Tibial nerve (tissue), 4 donors: ENCODE measurements at regions not wholly inside any gene's neighbourhood (a gene's known extent, or its start where the extent isn't known, plus 50 kb on each side); places are given as distances from the start of the nearest gene placed in this dataset.

ENCODE experiments used
- DNase-seq, 2 donors: peaks; one replicate each; pipeline ENCODE4 v3.0.0-alpha.2; 2019; ENCODE audit warnings: low spot score in 2 of 2
- H3K27ac ChIP-seq, 4 donors: fragments of 200-600 bp; sonication (generic) in 3 of 4; one replicate each; pipeline ENCODE4 v1.5.1; 2017 to 2019; ENCODE audit warnings: mild to moderate bottlenecking in 1 of 4
- H3K27me3 ChIP-seq, 2 donors: fragments of 200-600 bp; sonication (generic) in 1 of 2; one replicate each; pipeline versions ENCODE4 v1.5.1 to v1.6.0; 2017 to 2019
- H3K36me3 ChIP-seq, 3 donors: fragments of 200-600 bp; sonication (generic); one replicate each; pipeline ENCODE4 v1.5.1; 2018 to 2019
- H3K4me1 ChIP-seq, 4 donors: fragments of 200-600 bp; sonication (generic) in 3 of 4; one replicate each; pipeline ENCODE4 v1.5.1; 2017 to 2019
- H3K4me3 ChIP-seq, 4 donors: fragments of 200-600 bp; sonication (generic) in 3 of 4; one replicate each; pipeline ENCODE4 v1.5.1; 2017 to 2019; ENCODE audit warnings: mild to moderate bottlenecking in 1 of 4, moderate library complexity in 1 of 4
- H3K9me3 ChIP-seq, 4 donors: fragments of 200-600 bp; sonication (generic) in 3 of 4; one replicate each; pipeline ENCODE4 v1.5.1; 2017 to 2019
- EP300 ChIP-seq, 2 donors: sonication (generic); formaldehyde crosslinking; IDR thresholded peaks; one replicate each; pipeline ENCODE4 v1.6.1; 2017; ENCODE audit warnings: antibody characterized with exemption in 2 of 2, mild to moderate bottlenecking in 1 of 2
- POLR2A ChIP-seq, 2 donors: fragments of 450-650 bp; IDR thresholded peaks; one replicate each; pipeline ENCODE4 v1.6.1; 2017; ENCODE audit warnings: antibody characterized with exemption in 2 of 2, mild to moderate bottlenecking in 2 of 2, moderate library complexity in 2 of 2
- WGBS, 2 donors: methylation state at CpG; one replicate each; pipeline ENCODE4 v1.1.5; 2018; 5-methylcytosine and 5-hydroxymethylcytosine counted together
- TF ChIP-seq, protein P1 (sequence below), 5 experiments: fragments of 200-600 bp in 3 of 5; fragments of 450-650 bp in 2 of 5; sonication (generic) in 3 of 5; IDR thresholded peaks; one replicate each; pipeline ENCODE4 v1.5.1; 2016 to 2019; ENCODE audit warnings: antibody characterized with exemption in 5 of 5, mild to moderate bottlenecking in 3 of 5, moderate library complexity in 2 of 5

DNA sequence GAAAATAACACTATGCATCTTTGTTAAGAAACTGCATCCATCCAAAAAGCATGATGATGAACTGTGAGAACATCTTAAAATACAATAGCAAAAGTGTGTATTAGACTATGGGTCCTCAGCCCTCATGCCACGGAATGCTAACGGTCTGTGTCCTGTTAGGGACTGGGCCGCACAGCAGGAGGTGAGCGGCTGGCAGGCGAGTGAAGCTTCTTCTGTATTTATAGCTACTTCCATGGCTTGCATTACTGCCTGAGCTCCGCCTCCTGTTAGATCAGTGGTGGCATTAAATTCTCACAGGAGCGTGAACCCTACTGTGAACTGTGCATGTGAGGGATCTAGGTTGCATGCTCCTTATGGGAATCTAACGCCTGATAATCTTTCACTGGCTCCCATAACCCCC lies 129.8 kb downstream of the NXNL2 start:
- no peak for DNase-seq
- no peaks in the 10 kb centered on the region for H3K36me3 ChIP-seq
- no peak overlapping the region for H3K27ac ChIP-seq
- H3K4me3 ChIP-seq = no peak overlapping the region
- H3K27me3 ChIP-seq = no peaks in the 10 kb centered on the region
- no peak for TF ChIP-seq POLR2A (IDR thresholded peaks at IDR 0.05)
- no peak for TF ChIP-seq EP300 (IDR thresholded peaks at IDR 0.05)
- TF ChIP-seq, protein P1, sequence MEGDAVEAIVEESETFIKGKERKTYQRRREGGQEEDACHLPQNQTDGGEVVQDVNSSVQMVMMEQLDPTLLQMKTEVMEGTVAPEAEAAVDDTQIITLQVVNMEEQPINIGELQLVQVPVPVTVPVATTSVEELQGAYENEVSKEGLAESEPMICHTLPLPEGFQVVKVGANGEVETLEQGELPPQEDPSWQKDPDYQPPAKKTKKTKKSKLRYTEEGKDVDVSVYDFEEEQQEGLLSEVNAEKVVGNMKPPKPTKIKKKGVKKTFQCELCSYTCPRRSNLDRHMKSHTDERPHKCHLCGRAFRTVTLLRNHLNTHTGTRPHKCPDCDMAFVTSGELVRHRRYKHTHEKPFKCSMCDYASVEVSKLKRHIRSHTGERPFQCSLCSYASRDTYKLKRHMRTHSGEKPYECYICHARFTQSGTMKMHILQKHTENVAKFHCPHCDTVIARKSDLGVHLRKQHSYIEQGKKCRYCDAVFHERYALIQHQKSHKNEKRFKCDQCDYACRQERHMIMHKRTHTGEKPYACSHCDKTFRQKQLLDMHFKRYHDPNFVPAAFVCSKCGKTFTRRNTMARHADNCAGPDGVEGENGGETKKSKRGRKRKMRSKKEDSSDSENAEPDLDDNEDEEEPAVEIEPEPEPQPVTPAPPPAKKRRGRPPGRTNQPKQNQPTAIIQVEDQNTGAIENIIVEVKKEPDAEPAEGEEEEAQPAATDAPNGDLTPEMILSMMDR (IDR thresholded peaks at IDR 0.05) = no peak
- peaks cover 0 to 9% (median 0%) of the 10 kb centered on the region in 4 donors for H3K9me3 ChIP-seq
- H3K4me1 ChIP-seq = no peaks in the 10 kb centered on the region
- 75 to 78% methylated on average over 8 of the region's 8 CpGs for WGBS, 2 donors

DNA sequence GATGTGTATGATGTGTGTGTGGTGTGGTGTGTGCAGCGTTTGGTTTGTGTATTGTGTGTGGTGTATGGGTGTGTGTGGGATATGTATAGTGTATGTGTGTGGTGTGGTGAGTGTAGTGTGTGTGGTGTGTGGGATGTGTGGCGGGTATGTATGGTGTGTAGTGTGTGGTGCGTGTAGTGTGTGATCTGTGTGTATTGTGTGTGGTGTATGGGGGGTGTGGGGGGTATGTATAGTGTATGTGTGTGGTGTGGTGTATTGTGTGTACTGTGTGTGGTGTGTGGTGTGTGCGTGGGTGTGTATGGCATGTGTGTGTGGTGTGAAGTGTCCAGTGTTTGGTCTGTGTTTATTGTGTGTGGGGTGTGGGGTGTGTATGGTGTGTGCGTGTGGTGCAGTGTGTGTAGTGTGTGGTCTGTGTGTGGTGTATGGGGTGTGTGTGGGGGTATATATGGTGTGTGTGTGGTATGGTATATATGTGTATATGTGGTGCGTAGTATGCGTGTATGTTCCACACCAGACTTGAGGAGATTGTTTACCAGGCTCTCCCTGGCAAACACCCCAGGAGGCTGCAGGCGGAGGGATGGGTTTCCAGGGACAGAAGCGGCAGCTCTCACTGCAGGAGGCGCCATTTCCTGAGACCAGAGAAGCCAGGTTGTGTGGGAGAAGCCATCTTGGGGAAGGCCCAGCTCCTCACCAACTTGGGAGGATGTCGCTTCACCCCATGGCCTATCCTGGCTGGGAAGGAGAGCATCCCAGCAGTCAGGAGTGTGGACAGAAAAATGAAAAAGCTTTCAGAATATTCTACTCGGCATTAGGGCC lies 138.1 kb downstream of the NXNL2 start:
- peaks cover 0 to 4% (median 0%) of the 10 kb centered on the region in 4 donors for H3K4me1 ChIP-seq
- DNase-seq = no peak
- no peaks in the 10 kb centered on the region for H3K36me3 ChIP-seq
- no peak for TF ChIP-seq POLR2A (IDR thresholded peaks at IDR 0.05)
- TF ChIP-seq EP300 (IDR thresholded peaks at IDR 0.05) = no peak
- TF ChIP-seq, protein P1 (IDR thresholded peaks at IDR 0.05) = no peak
- H3K9me3 ChIP-seq = peaks cover 0 to 13% (median 2%) of the 10 kb centered on the region in 4 donors
- H3K27ac ChIP-seq = no peak overlapping the region
- 84 to 90% methylated on average over 12 of the region's 12 CpGs for WGBS, 2 donors
- H3K4me3 ChIP-seq = no peak overlapping the region
- no peaks in the 10 kb centered on the region for H3K27me3 ChIP-seq

DNA sequence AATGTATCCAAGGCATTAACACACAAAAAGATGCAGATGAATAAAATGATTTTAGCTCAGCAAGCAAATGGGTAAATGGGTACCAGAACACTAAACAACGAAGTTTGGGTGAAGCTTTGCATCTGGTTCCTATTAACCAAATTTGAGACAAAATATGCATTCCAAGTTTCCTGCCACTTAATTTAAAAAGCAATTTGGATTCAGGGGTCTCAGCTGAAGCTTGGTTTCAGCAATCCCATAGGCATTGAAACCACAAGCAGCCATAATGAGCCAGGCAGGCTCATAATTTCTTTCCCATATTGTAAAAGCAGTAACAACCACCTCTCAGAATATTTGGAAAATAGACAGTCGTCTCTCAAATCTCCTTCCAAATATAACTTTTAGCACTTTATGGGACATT lies 138.9 kb downstream of the NXNL2 start:
- Histone ChIP-seq H3K36me3 (no peaks in the 10 kb centered on the region), H3K4me3 (no peak overlapping the region), H3K27ac (no peak overlapping the region), H3K9me3 (peaks cover 0 to 13% (median 2%) of the 10 kb centered on the region in 4 donors), H3K27me3 (no peaks in the 10 kb centered on the region), H3K4me1 (peaks cover 0 to 4% (median 0%) of the 10 kb centered on the region in 4 donors)
- WGBS, 2 donors = 45 to 66% methylated on average over 2 of the region's 2 CpGs
- DNase-seq = no peak
- TF ChIP-seq, protein P1 (IDR thresholded peaks at IDR 0.05) = no peak
- TF ChIP-seq EP300 (IDR thresholded peaks at IDR 0.05) (no peak), POLR2A (IDR thresholded peaks at IDR 0.05) (no peak)

DNA sequence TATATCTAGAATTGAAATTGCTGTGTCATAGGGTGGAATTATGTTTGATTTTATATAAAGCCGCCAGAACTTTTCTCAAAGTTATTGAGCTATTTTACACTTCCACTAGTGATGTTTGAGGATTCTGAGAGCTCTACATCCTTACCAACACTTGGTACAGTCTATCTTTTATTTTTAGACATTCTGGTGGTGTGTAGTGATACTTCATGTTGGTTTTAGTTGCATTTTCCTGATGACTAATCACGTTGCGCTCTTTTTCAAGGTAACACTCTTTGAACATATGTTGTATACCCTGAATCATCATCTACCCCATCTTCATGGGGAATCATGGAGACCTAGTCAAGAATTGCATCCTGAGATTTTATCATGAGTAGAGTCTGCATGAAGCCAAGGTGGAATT lies 141.7 kb downstream of the NXNL2 start:
- TF ChIP-seq, protein P1 (IDR thresholded peaks at IDR 0.05) = no peak
- TF ChIP-seq POLR2A (IDR thresholded peaks at IDR 0.05) = no peak
- no peak for TF ChIP-seq EP300 (IDR thresholded peaks at IDR 0.05)
- Histone ChIP-seq H3K27ac (no peak overlapping the region), H3K27me3 (no peaks in the 10 kb centered on the region), H3K4me1 (peaks cover 0 to 4% (median 0%) of the 10 kb centered on the region in 4 donors), H3K9me3 (no peaks in the 10 kb centered on the region), H3K36me3 (no peaks in the 10 kb centered on the region), H3K4me3 (no peak overlapping the region)
- WGBS, 2 donors = 90 to 92% methylated on average over 3 of the region's 3 CpGs
- DNase-seq = no peak

- Histone ChIP-seq H3K27me3 (no peaks in the 10 kb centered on the region), H3K36me3 (no peaks in the 10 kb centered on the region), H3K27ac (no peak overlapping the region), H3K9me3 (no peaks in the 10 kb centered on the region), H3K4me3 (no peak overlapping the region), H3K4me1 (peaks cover 0 to 4% (median 0%) of the 10 kb centered on the region in 4 donors)
- TF ChIP-seq POLR2A (IDR thresholded peaks at IDR 0.05) (no peak), EP300 (IDR thresholded peaks at IDR 0.05) (no peak)
- TF ChIP-seq, protein P1 (IDR thresholded peaks at IDR 0.05) = no peak
- DNase-seq = no peak
- WGBS, 2 donors = 88 to 91% methylated on average over 2 of the region's 2 CpGs
These were observed 143.0 kb downstream of the NXNL2 start for GRCh38 chr9:88678008-88678407.
